OCI-LY1 (cell line): ENCODE measurements at regions not wholly inside any gene's neighbourhood (a gene's known extent, or its start where the extent isn't known, plus 50 kb on each side); places are given as distances from the start of the nearest gene placed in this dataset.

ENCODE experiments used
- H2AFZ ChIP-seq: fragments of 200-600 bp; sonication (generic), shearing (Covaris generic); 2 replicates; pipeline ENCODE4 v1.6.0; 2014; ENCODE audit warnings: antibody characterized with exemption, mild to moderate bottlenecking, low read length
- H3F3A ChIP-seq: fragments of 200-600 bp; sonication (generic), shearing (Covaris generic); 2 replicates; pipeline ENCODE4 v1.6.0; 2014; ENCODE audit warnings: mild to moderate bottlenecking, antibody characterized with exemption, low read length, moderate library complexity; ENCODE audit not compliant: insufficient read depth
- H3K27ac ChIP-seq: fragments of 200-600 bp; sonication (generic); 2 replicates; pipeline ENCODE4 v1.5.1; 2014; ENCODE audit warnings: low read length, mixed run types, mild to moderate bottlenecking, low read depth; ENCODE audit not compliant: poor library complexity, severe bottlenecking
- H3K27me3 ChIP-seq: fragments of 200-600 bp; sonication (generic); 2 replicates; pipeline ENCODE4 v1.6.0; 2014; ENCODE audit warnings: antibody characterized with exemption, mild to moderate bottlenecking, low read length, moderate library complexity; ENCODE audit not compliant: insufficient read depth
- H3K36me3 ChIP-seq: fragments of 200-600 bp; sonication (generic); 2 replicates; pipeline ENCODE4 v1.6.1; 2014; ENCODE audit warnings: mild to moderate bottlenecking, antibody characterized with exemption, low read length, moderate library complexity, mixed read lengths; ENCODE audit not compliant: insufficient read depth
- H3K4me1 ChIP-seq: fragments of 200-600 bp; sonication (generic); 2 replicates; pipeline ENCODE4 v1.5.1; 2014; ENCODE audit warnings: mild to moderate bottlenecking, low read length, moderate library complexity; ENCODE audit not compliant: insufficient read depth, severe bottlenecking
- H3K4me2 ChIP-seq: fragments of 200-600 bp; sonication (generic), shearing (Covaris generic); 2 replicates; pipeline ENCODE4 v1.6.1; 2014; ENCODE audit warnings: low read length
- H3K4me3 ChIP-seq: fragments of 200-600 bp; sonication (generic); 2 replicates; pipeline ENCODE4 v1.5.1; 2014; ENCODE audit warnings: low read length, low read depth, mild to moderate bottlenecking, mixed read lengths; ENCODE audit not compliant: poor library complexity, severe bottlenecking
- H3K79me2 ChIP-seq: fragments of 200-600 bp; shearing (Covaris generic); 2 replicates; pipeline ENCODE4 v1.6.1; 2016; ENCODE audit warnings: mixed run types, low read length, mixed read lengths; ENCODE audit not compliant: insufficient read depth
- H3K9ac ChIP-seq: fragments of 200-600 bp; sonication (generic), shearing (Covaris generic); 2 replicates; pipeline ENCODE4 v1.6.1; 2014; ENCODE audit warnings: mild to moderate bottlenecking, low read length, mixed read lengths
- H3K9me2 ChIP-seq: fragments of 200-600 bp; sonication (generic), shearing (Covaris generic); 2 replicates; pipeline ENCODE4 v1.6.1; 2014; ENCODE audit warnings: low read depth, mild to moderate bottlenecking, low read length, mixed read lengths
- H3K9me3 ChIP-seq: fragments of 200-600 bp; shearing (Covaris generic); 2 replicates; pipeline ENCODE4 v1.6.1; 2014; ENCODE audit warnings: low read length, mixed read lengths
- H4K20me1 ChIP-seq: fragments of 200-600 bp; sonication (generic), shearing (Covaris generic); 2 replicates; pipeline ENCODE4 v1.6.0; 2016; ENCODE audit warnings: mild to moderate bottlenecking, low read length; ENCODE audit not compliant: insufficient read depth
- CTCF ChIP-seq: fragments of 200-600 bp; sonication (generic), shearing (Covaris generic); IDR thresholded peaks from 2 replicates; pipeline ENCODE4 v1.5.1; 2017; ENCODE audit warnings: mild to moderate bottlenecking, antibody characterized with exemption, low read length, moderate library complexity, mixed read lengths
- EZH2 ChIP-seq: fragments of 200-600 bp; sonication (generic), shearing (Covaris generic); IDR thresholded peaks from 2 replicates; pipeline ENCODE4 v1.8.0; 2017; ENCODE audit warnings: borderline replicate concordance, mixed run types, mild to moderate bottlenecking, antibody characterized with exemption, low read length, moderate library complexity, mixed read lengths

DNA sequence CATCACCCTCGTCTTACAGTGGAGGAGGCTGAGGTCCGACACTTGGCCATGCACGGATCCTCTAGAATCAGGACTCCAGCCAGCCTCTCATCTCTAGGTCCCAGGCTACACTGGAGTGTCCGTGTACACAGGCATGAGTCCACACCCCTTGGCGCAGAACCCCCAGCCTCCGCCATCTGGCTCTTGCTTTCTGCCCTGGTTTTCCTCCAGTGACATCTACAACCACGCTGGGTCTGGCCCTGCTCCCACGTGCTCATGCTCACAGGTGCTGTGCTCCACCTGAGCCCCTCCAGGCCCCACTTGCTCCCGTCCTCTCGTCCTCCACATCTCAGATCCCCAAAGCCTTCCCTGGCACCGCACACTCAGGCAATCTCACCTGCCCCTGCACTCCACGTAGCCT is 260.8 kb downstream of the ENGASE start:
- Histone ChIP-seq H4K20me1 (no peaks in the 10 kb centered on the region), H3K4me1 (peaks cover 5% of the 10 kb centered on the region), H3K4me2 (no peak overlapping the region), H3K27ac (no peak overlapping the region), H2AFZ (no peak overlapping the region), H3K27me3 (no peaks in the 10 kb centered on the region; the same call in 1 of the 2 replicates), H3K9ac (no peak overlapping the region), H3K9me2 (no peaks in the 10 kb centered on the region), H3K79me2 (no peaks in the 10 kb centered on the region), H3K36me3 (no peaks in the 10 kb centered on the region), H3K9me3 (no peaks in the 10 kb centered on the region), H3F3A (peaks cover 2% of the 10 kb centered on the region; the same call in 1 of the 2 replicates), H3K4me3 (no peak overlapping the region)
- TF ChIP-seq EZH2 (no peak), CTCF (no peak)

DNA sequence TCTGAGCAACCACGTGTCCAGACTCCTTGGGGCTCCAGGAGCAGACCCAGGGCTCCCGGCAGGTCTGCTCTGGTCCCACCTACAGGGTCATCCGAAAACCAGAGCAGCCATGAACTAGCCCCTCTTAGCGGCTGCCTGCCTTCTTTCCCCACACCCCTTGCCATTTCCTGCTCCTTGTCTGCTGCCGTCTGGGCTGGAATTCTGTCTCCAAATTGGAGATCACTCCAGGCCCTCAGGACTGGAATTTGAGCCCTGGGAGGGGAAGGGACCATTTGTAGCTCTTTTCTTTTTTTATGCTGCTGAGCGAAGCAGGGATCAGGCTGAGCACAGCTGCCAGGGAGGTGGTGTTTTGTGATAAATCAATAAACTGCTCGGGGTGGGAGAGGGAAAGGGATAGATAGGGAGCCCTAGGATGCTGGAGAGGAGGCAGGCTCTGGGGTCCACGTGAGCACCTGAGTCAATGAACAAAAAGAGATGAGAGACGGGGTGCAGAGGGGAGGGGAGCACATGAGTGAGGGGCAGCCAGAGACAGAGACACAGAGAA is 257.5 kb downstream of the ENGASE start:
- H4K20me1 ChIP-seq = no peaks in the 10 kb centered on the region
- no peaks in the 10 kb centered on the region for H3K4me1 ChIP-seq
- no peak overlapping the region for H2AFZ ChIP-seq
- no peaks in the 10 kb centered on the region for H3K79me2 ChIP-seq
- H3K4me3 ChIP-seq = no peak overlapping the region
- H3K27me3 ChIP-seq = peaks cover 4% of the 10 kb centered on the region; the same call in 1 of the 2 replicates
- no peaks in the 10 kb centered on the region for H3K36me3 ChIP-seq
- H3K9me2 ChIP-seq = no peaks in the 10 kb centered on the region
- no peak overlapping the region for H3K9ac ChIP-seq
- H3K4me2 ChIP-seq = no peak overlapping the region
- H3K27ac ChIP-seq = no peak overlapping the region
- H3F3A ChIP-seq = no peaks in the 10 kb centered on the region
- TF ChIP-seq EZH2 (no peak), CTCF (no peak)
- no peaks in the 10 kb centered on the region for H3K9me3 ChIP-seq

- H3K79me2 ChIP-seq = no peaks in the 10 kb centered on the region
- no peak overlapping the region for H3K4me2 ChIP-seq
- no peaks in the 10 kb centered on the region for H3F3A ChIP-seq
- no peaks in the 10 kb centered on the region for H4K20me1 ChIP-seq
- H3K9me3 ChIP-seq = no peaks in the 10 kb centered on the region
- no peak for TF ChIP-seq CTCF
- no peak for TF ChIP-seq EZH2
- H2AFZ ChIP-seq = no peak overlapping the region
- no peaks in the 10 kb centered on the region for H3K4me1 ChIP-seq
- no peak overlapping the region for H3K4me3 ChIP-seq
- no peak overlapping the region for H3K27ac ChIP-seq
- peaks cover 4% of the 10 kb centered on the region; the same call in 1 of the 2 replicates for H3K27me3 ChIP-seq
- H3K9ac ChIP-seq = no peak overlapping the region
- no peaks in the 10 kb centered on the region for H3K9me2 ChIP-seq
- H3K36me3 ChIP-seq = no peaks in the 10 kb centered on the region
Observed at GRCh38 chr17:79331492-79331891, 256.9 kb downstream of the ENGASE start.
